ENCODE measurements at regions not wholly inside any gene's neighbourhood (a gene's known extent, or its start where the extent isn't known, plus 50 kb on each side); places are given as distances from the start of the nearest gene placed in this dataset.

- no peaks in the 10 kb centered on the region for H3K27me3 ChIP-seq (ENCODE audit: control insufficient read depth in 3 of 3, insufficient read depth in 3 of 3, low read length in 2 of 3)
- H3K4me1 ChIP-seq (ENCODE audit: control insufficient read depth in 5 of 5, insufficient read depth in 5 of 5, low read length in 5 of 5) = peaks cover 0 to 6% (median 0%) of the 10 kb centered on the region in 5 donors
- no peak for TF ChIP-seq CTCF (IDR thresholded peaks at IDR 0.05; ENCODE audit: control extremely low read depth, extremely low read depth)
- H3K36me3 ChIP-seq (ENCODE audit: control insufficient read depth in 4 of 4, insufficient read depth in 4 of 4, low read length in 4 of 4) = no peaks in the 10 kb centered on the region
- WGBS, 2 donors = 82 to 83% methylated on average over 3 of the region's 3 CpGs
- peaks cover 0 to 4% (median 3%) of the 10 kb centered on the region in 4 donors for H3K9me3 ChIP-seq (ENCODE audit: control insufficient read depth in 4 of 4, insufficient read depth in 3 of 4, low read length in 3 of 4)
- no peak overlapping the region for H3K4me3 ChIP-seq
- H3K9ac ChIP-seq (ENCODE audit: insufficient read depth in 1 of 2, low read length in 2 of 2) = no peak overlapping the region
- ATAC-seq (ENCODE audit: insufficient read depth, low FRiP score) = no peak
- DNase-seq = no peak
- H3K27ac ChIP-seq (ENCODE audit: low read depth in 1 of 2, low read length in 1 of 2) = no peak overlapping the region
Measured at GRCh38 chr1:195193134-195193533, 1415.1 kb downstream of the KCNT2 start.

GRCh38 chr1:195188821-195189220, 1419.4 kb downstream of the KCNT2 start:
- ATAC-seq (ENCODE audit: insufficient read depth, low FRiP score) (no peak), DNase-seq (peak in 2 of 3 donors; percentile 31 to 44)
- peaks cover 0 to 6% (median 0%) of the 10 kb centered on the region in 5 donors for H3K4me1 ChIP-seq (ENCODE audit: control insufficient read depth in 5 of 5, insufficient read depth in 5 of 5, low read length in 5 of 5)
- H3K27ac ChIP-seq (ENCODE audit: low read depth in 1 of 2, low read length in 1 of 2) = no peak overlapping the region
- no peak overlapping the region for H3K4me3 ChIP-seq
- 49 to 74% methylated on average over 3 of the region's 3 CpGs for WGBS, 2 donors
- TF ChIP-seq CTCF (IDR thresholded peaks at IDR 0.05; ENCODE audit: control extremely low read depth, extremely low read depth) = no peak
- peaks cover 0 to 4% (median 3%) of the 10 kb centered on the region in 4 donors for H3K9me3 ChIP-seq (ENCODE audit: control insufficient read depth in 4 of 4, insufficient read depth in 3 of 4, low read length in 3 of 4)
- H3K9ac ChIP-seq (ENCODE audit: insufficient read depth in 1 of 2, low read length in 2 of 2) = no peak overlapping the region
- H3K27me3 ChIP-seq (ENCODE audit: control insufficient read depth in 3 of 3, insufficient read depth in 3 of 3, low read length in 2 of 3) = no peaks in the 10 kb centered on the region
- no peaks in the 10 kb centered on the region for H3K36me3 ChIP-seq (ENCODE audit: control insufficient read depth in 4 of 4, insufficient read depth in 4 of 4, low read length in 4 of 4)

- H3K27me3 ChIP-seq (ENCODE audit: control insufficient read depth in 3 of 3, insufficient read depth in 3 of 3, low read length in 2 of 3) = no peaks in the 10 kb centered on the region
- H3K9me3 ChIP-seq (ENCODE audit: control insufficient read depth in 4 of 4, insufficient read depth in 3 of 4, low read length in 3 of 4) = peaks cover 0 to 4% (median under 1%) of the 10 kb centered on the region in 4 donors
- TF ChIP-seq CTCF (IDR thresholded peaks at IDR 0.05; ENCODE audit: control extremely low read depth, extremely low read depth) = no peak
- no peak overlapping the region for H3K4me3 ChIP-seq
- ATAC-seq (ENCODE audit: insufficient read depth, low FRiP score) (no peak), DNase-seq (peak in 1 of 3 donors; percentile 54)
- H3K36me3 ChIP-seq (ENCODE audit: control insufficient read depth in 4 of 4, insufficient read depth in 4 of 4, low read length in 4 of 4) = no peaks in the 10 kb centered on the region
- H3K27ac ChIP-seq (ENCODE audit: low read depth in 1 of 2, low read length in 1 of 2) = no peak overlapping the region
- H3K9ac ChIP-seq (ENCODE audit: insufficient read depth in 1 of 2, low read length in 2 of 2) = no peak overlapping the region
- WGBS, 2 donors = 60 to 76% methylated on average over 3 of the region's 3 CpGs
- H3K4me1 ChIP-seq (ENCODE audit: control insufficient read depth in 5 of 5, insufficient read depth in 5 of 5, low read length in 5 of 5) = peaks cover 0 to 6% (median 0%) of the 10 kb centered on the region in 5 donors
Measured at GRCh38 chr1:195186544-195186943, 1421.7 kb downstream of the KCNT2 start.

- H3K9me3 ChIP-seq (ENCODE audit: control insufficient read depth in 4 of 4, insufficient read depth in 3 of 4, low read length in 3 of 4) = no peaks in the 10 kb centered on the region
Measured at GRCh38 chr1:195185736-195186135, 1422.5 kb downstream of the KCNT2 start.

More at GRCh38 chr1:195185736-195186135, 1422.5 kb downstream of the KCNT2 start:
- peak in 1 of 3 donors; percentile 22 for DNase-seq
- H3K4me1 ChIP-seq (ENCODE audit: control insufficient read depth in 5 of 5, insufficient read depth in 5 of 5, low read length in 5 of 5) = peaks cover 0 to 9% (median 0%) of the 10 kb centered on the region in 5 donors
- H3K9ac ChIP-seq (ENCODE audit: insufficient read depth in 1 of 2, low read length in 2 of 2) = no peak overlapping the region
- no peak for TF ChIP-seq CTCF (IDR thresholded peaks at IDR 0.05; ENCODE audit: control extremely low read depth, extremely low read depth)
- ATAC-seq (ENCODE audit: insufficient read depth, low FRiP score) = no peak
- H3K27ac ChIP-seq (ENCODE audit: low read depth in 1 of 2, low read length in 1 of 2) = no peak overlapping the region
- no peaks in the 10 kb centered on the region for H3K36me3 ChIP-seq (ENCODE audit: control insufficient read depth in 4 of 4, insufficient read depth in 4 of 4, low read length in 4 of 4)
- 77 to 91% methylated on average over 2 of the region's 2 CpGs for WGBS, 2 donors
- no peak overlapping the region for H3K4me3 ChIP-seq
- no peaks in the 10 kb centered on the region for H3K27me3 ChIP-seq (ENCODE audit: control insufficient read depth in 3 of 3, insufficient read depth in 3 of 3, low read length in 2 of 3)

Data from lung (tissue), 11 donors.